SHP77 (cell line): ENCODE measurements at regions not wholly inside any gene's neighbourhood (a gene's known extent, or its start where the extent isn't known, plus 50 kb on each side); places are given as distances from the start of the nearest gene placed in this dataset.

Experiments
- DNase-seq, 2 experiments: peaks; one replicate each; lab custom pipeline; 2025; lab: John Stamatoyannopoulos, UW

- DNase-seq = no peak
Measured at GRCh38 chr18:78564518-78564917, 415.1 kb upstream of the SALL3 start.

- DNase-seq = no peak
Measured at GRCh38 chr18:78565240-78565639, 414.4 kb upstream of the SALL3 start.

- no peak for DNase-seq
Measured at GRCh38 chr18:78566065-78566464, 413.6 kb upstream of the SALL3 start.

- DNase-seq = no peak
Measured at GRCh38 chr18:78566720-78567119, 412.9 kb upstream of the SALL3 start.

- no peak for DNase-seq
Measured at GRCh38 chr18:78571063-78571785, 408.4 kb upstream of the SALL3 start.

GRCh38 chr18:78571831-78572347, 407.7 kb upstream of the SALL3 start:
- DNase-seq = no peak

- no peak for DNase-seq
Measured at GRCh38 chr18:78573773-78574172, 405.8 kb upstream of the SALL3 start.

GRCh38 chr18:78576967-78577366, 402.7 kb upstream of the SALL3 start:
- no peak for DNase-seq

- DNase-seq = no peak
Measured at GRCh38 chr18:78579449-78579848, 400.2 kb upstream of the SALL3 start.

- DNase-seq = no peak
Measured at GRCh38 chr18:78579854-78580577, 399.6 kb upstream of the SALL3 start.

GRCh38 chr18:78580835-78581339, 398.7 kb upstream of the SALL3 start:
- no peak for DNase-seq

- no peak for DNase-seq
Measured at GRCh38 chr18:78582181-78582709, 397.4 kb upstream of the SALL3 start.

GRCh38 chr18:78582898-78583738, 396.5 kb upstream of the SALL3 start:
- no peak for DNase-seq

- DNase-seq = peak; percentile 26 to 60
Measured at GRCh38 chr18:78583739-78584458, 395.7 kb upstream of the SALL3 start.

- DNase-seq = no peak
Measured at GRCh38 chr18:78584459-78585022, 395.1 kb upstream of the SALL3 start.

- DNase-seq = no peak
Measured at GRCh38 chr18:78586586-78586985, 393.0 kb upstream of the SALL3 start.

GRCh38 chr18:78587096-78587495, 392.5 kb upstream of the SALL3 start:
- no peak for DNase-seq

GRCh38 chr18:78587626-78588600, 391.7 kb upstream of the SALL3 start:
- DNase-seq = no peak

- DNase-seq = no peak
Measured at GRCh38 chr18:78589916-78590437, 389.6 kb upstream of the SALL3 start.
